GM18868 (cell line): ENCODE measurements at regions not wholly inside any gene's neighbourhood (a gene's known extent, or its start where the extent isn't known, plus 50 kb on each side); places are given as distances from the start of the nearest gene placed in this dataset.
"Not testable (repeated sequence)": the region's sequence is repeated elsewhere in the genome, so short reads cannot be mapped to it uniquely, and the experiment has no call there.

ENCODE experiments used
- ATAC-seq: cut with Tn5 transposase; IDR thresholded peaks from one replicate; pipeline ENCODE4 v1.9.1; 2021; ENCODE audit warnings: mild to moderate bottlenecking, moderate library complexity; ENCODE audit not compliant: unreplicated experiment

GRCh38 chr2:220782609-220783113 is 789.4 kb downstream of the EPHA4 start:
- no peak for ATAC-seq

GRCh38 chr2:220783671-220784070 is 788.4 kb downstream of the EPHA4 start:
- ATAC-seq, result no peak

GRCh38 chr2:220785178-220785577 is 786.9 kb downstream of the EPHA4 start:
- no peak for ATAC-seq

- no peak for ATAC-seq
These were observed 785.9 kb downstream of the EPHA4 start for GRCh38 chr2:220786216-220786615.

- ATAC-seq, result no peak
These were observed 784.9 kb downstream of the EPHA4 start for GRCh38 chr2:220787251-220787650.

- no peak for ATAC-seq
These were observed 782.1 kb downstream of the EPHA4 start for GRCh38 chr2:220789961-220790360.

- ATAC-seq, result no peak
These were observed 776.4 kb downstream of the EPHA4 start for GRCh38 chr2:220795705-220796104.

GRCh38 chr2:220811115-220811514 is 761.0 kb downstream of the EPHA4 start:
- no peak for ATAC-seq

- ATAC-seq, result no peak
These were observed 760.0 kb downstream of the EPHA4 start for GRCh38 chr2:220811952-220812570.

GRCh38 chr2:220814441-220814840 is 757.7 kb downstream of the EPHA4 start:
- ATAC-seq, result no peak

GRCh38 chr2:220815698-220816097 is 756.4 kb downstream of the EPHA4 start:
- no peak for ATAC-seq

GRCh38 chr2:220821683-220822082 is 750.4 kb downstream of the EPHA4 start:
- no peak for ATAC-seq

GRCh38 chr2:220823590-220823989 is 748.5 kb downstream of the EPHA4 start:
- ATAC-seq, result not testable (repeated sequence)

GRCh38 chr2:220833446-220833845 is 738.7 kb downstream of the EPHA4 start:
- no peak for ATAC-seq

GRCh38 chr2:220835583-220835982 is 736.5 kb downstream of the EPHA4 start:
- no peak for ATAC-seq

- no peak for ATAC-seq
These were observed 734.9 kb downstream of the EPHA4 start for GRCh38 chr2:220837226-220837625.

- no peak for ATAC-seq
These were observed 729.0 kb downstream of the EPHA4 start for GRCh38 chr2:220842901-220843665.

GRCh38 chr2:220845766-220846273 is 726.3 kb downstream of the EPHA4 start:
- no peak for ATAC-seq

- no peak for ATAC-seq
These were observed 725.1 kb downstream of the EPHA4 start for GRCh38 chr2:220847006-220847405.

- ATAC-seq, result no peak
These were observed 724.5 kb downstream of the EPHA4 start for GRCh38 chr2:220847589-220847988.

- ATAC-seq, result no peak
These were observed 722.7 kb downstream of the EPHA4 start for GRCh38 chr2:220849433-220849832.

GRCh38 chr2:220850116-220850515 is 722.0 kb downstream of the EPHA4 start:
- no peak for ATAC-seq
